PC-9 (cell line): ENCODE measurements at regions not wholly inside any gene's neighbourhood (a gene's known extent, or its start where the extent isn't known, plus 50 kb on each side); places are given as distances from the start of the nearest gene placed in this dataset.

Experiments
- EZH2 ChIP-seq: fragments of 200-600 bp; sonication (generic); IDR thresholded peaks from 2 replicates; pipeline ENCODE4 v1.8.0; 2017; ENCODE audit warnings: antibody characterized with exemption, low read depth
- TF ChIP-seq, protein P1 (sequence below): fragments of 200-600 bp; sonication (generic); conservative IDR thresholded peaks from 2 replicates; pipeline ENCODE4 v1.6.1; 2017; ENCODE audit warnings: mixed run types, antibody characterized with exemption, mild to moderate bottlenecking, moderate library complexity

DNA sequence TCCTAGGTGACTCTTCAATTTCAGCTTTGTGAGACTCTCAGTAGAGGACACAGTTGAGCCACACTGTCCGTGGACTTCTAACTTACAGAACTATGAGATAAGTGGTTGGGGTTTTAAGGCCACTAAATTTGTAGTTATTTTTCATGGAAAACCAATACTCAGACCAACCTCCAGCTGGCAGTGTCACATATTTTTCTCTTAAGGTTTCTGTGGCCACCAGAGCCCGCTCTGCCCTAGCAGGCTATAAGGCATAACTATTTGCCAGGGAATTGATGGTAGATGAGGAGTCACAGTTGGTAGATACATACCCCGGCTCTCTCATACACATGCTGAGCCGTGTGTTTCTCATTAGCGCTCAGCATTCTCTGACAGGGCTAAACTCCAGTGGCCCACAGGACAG, 336.8 kb upstream of the MON1B start:
- TF ChIP-seq, protein P1, sequence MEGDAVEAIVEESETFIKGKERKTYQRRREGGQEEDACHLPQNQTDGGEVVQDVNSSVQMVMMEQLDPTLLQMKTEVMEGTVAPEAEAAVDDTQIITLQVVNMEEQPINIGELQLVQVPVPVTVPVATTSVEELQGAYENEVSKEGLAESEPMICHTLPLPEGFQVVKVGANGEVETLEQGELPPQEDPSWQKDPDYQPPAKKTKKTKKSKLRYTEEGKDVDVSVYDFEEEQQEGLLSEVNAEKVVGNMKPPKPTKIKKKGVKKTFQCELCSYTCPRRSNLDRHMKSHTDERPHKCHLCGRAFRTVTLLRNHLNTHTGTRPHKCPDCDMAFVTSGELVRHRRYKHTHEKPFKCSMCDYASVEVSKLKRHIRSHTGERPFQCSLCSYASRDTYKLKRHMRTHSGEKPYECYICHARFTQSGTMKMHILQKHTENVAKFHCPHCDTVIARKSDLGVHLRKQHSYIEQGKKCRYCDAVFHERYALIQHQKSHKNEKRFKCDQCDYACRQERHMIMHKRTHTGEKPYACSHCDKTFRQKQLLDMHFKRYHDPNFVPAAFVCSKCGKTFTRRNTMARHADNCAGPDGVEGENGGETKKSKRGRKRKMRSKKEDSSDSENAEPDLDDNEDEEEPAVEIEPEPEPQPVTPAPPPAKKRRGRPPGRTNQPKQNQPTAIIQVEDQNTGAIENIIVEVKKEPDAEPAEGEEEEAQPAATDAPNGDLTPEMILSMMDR: peak; percentile 23; the same call in 1 of the 2 replicates
- TF ChIP-seq EZH2: no peak
